HG03175 (cell line): ENCODE measurements at regions not wholly inside any gene's neighbourhood (a gene's known extent, or its start where the extent isn't known, plus 50 kb on each side); places are given as distances from the start of the nearest gene placed in this dataset.
"Not testable (repeated sequence)": the region's sequence is repeated elsewhere in the genome, so short reads cannot be mapped to it uniquely, and the experiment has no call there.

ENCODE experiments used
- ATAC-seq: cut with Tn5 transposase; IDR thresholded peaks from one replicate; pipeline ENCODE4 v1.9.1; 2021; ENCODE audit warnings: mild to moderate bottlenecking, moderate library complexity; ENCODE audit not compliant: unreplicated experiment

GRCh38 chrX:46367491-46367890 is 177.7 kb downstream of the ZNF674 start:
- ATAC-seq: no peak

GRCh38 chrX:46366381-46367207 is 178.6 kb downstream of the ZNF674 start:
- ATAC-seq: no peak

- ATAC-seq: no peak
Observed at GRCh38 chrX:46354481-46354880, 190.7 kb downstream of the ZNF674 start.

GRCh38 chrX:46341767-46342322 is 203.4 kb downstream of the ZNF674 start:
- ATAC-seq: no peak

GRCh38 chrX:46340696-46341095 is 204.5 kb downstream of the ZNF674 start:
- no peak for ATAC-seq

GRCh38 chrX:46333550-46333949 is 211.7 kb downstream of the ZNF674 start:
- ATAC-seq: no peak

GRCh38 chrX:46330981-46331380 is 214.2 kb downstream of the ZNF674 start:
- no peak for ATAC-seq

- no peak for ATAC-seq
Observed at GRCh38 chrX:46330513-46330912, 214.7 kb downstream of the ZNF674 start.

- no peak for ATAC-seq
Observed at GRCh38 chrX:46328133-46328532, 217.1 kb downstream of the ZNF674 start.

- ATAC-seq: no peak
Observed at GRCh38 chrX:46327566-46328115, 217.6 kb downstream of the ZNF674 start.

- ATAC-seq: no peak
Observed at GRCh38 chrX:46326161-46326560, 219.1 kb downstream of the ZNF674 start.

GRCh38 chrX:46325312-46325877 is 219.8 kb downstream of the ZNF674 start:
- no peak for ATAC-seq

- no peak for ATAC-seq
Observed at GRCh38 chrX:46324166-46324565, 221.1 kb downstream of the ZNF674 start.

GRCh38 chrX:46322929-46323328 is 222.3 kb downstream of the ZNF674 start:
- not testable (repeated sequence) for ATAC-seq

GRCh38 chrX:46321676-46322075 is 223.5 kb downstream of the ZNF674 start:
- ATAC-seq: no peak

GRCh38 chrX:46319750-46320149 is 225.5 kb downstream of the ZNF674 start:
- ATAC-seq: no peak

- no peak for ATAC-seq
Observed at GRCh38 chrX:46318551-46318950, 226.7 kb downstream of the ZNF674 start.

- no peak for ATAC-seq
Observed at GRCh38 chrX:46317163-46317562, 228.1 kb downstream of the ZNF674 start.

GRCh38 chrX:46311581-46312120 is 233.6 kb downstream of the ZNF674 start:
- ATAC-seq: no peak

GRCh38 chrX:46310815-46311497 is 234.3 kb downstream of the ZNF674 start:
- peak; percentile 69 for ATAC-seq

- ATAC-seq: no peak
Observed at GRCh38 chrX:46308110-46308509, 237.1 kb downstream of the ZNF674 start.
